ENCODE measurements at regions not wholly inside any gene's neighbourhood (a gene's known extent, or its start where the extent isn't known, plus 50 kb on each side); places are given as distances from the start of the nearest gene placed in this dataset.

- no peak for FAIRE-seq
- DNase-seq (ENCODE audit: insufficient read length) = no peak
- TF ChIP-seq POLR2A (IDR thresholded peaks at IDR 0.05; ENCODE audit: low read depth, low read length) (no peak), POLR2AphosphoS5 (IDR thresholded peaks at IDR 0.05; ENCODE audit: low read depth, low read length) (no peak), TAF1 (IDR thresholded peaks at IDR 0.05; ENCODE audit: borderline replicate concordance, low read depth, low read length) (no peak)
These were observed 383.1 kb downstream of the TSN start for GRCh38 chr2:122138561-122138960.

DNA sequence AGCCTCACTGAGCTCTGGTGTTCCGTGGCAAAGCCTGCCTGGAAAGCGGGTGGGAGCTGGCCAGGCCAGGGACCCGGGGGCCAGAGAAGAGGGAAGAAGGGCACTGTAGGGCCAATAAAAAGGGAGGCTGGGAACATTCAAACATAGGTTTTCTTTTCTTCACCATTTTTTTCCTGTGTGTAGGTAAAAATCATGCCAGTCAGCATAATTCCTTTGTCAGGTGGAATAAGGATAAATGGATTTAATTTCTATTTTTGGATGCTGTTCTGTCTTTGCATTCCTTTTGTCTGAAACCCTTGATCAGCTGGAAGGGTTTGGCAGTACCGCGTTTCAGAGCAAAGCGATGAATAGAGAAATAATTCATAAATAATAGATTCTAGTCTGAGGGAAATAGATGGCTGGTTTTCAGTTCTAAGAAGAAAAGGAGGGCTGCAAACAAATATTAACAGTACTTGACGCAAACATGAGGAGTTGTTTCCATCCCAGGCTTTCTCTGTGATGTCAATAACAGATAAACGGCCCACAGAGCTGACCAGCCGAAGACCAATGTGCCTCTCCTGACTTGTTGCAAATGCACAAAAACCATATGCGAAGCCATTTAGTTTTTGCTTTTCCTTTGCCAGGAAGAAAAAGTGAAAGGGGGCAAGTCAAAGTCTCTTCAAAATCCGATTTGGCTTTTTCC, 384.4 kb downstream of the TSN start:
- FAIRE-seq (no peak), DNase-seq (ENCODE audit: insufficient read length) (no peak)
- TF ChIP-seq TAF1 (IDR thresholded peaks at IDR 0.05; ENCODE audit: borderline replicate concordance, low read depth, low read length) = no peak
- no peak for TF ChIP-seq POLR2A (IDR thresholded peaks at IDR 0.05; ENCODE audit: low read depth, low read length)
- TF ChIP-seq POLR2AphosphoS5 (IDR thresholded peaks at IDR 0.05; ENCODE audit: low read depth, low read length) = no peak

GRCh38 chr2:122144884-122145283, 389.4 kb downstream of the TSN start:
- no peak for DNase-seq (ENCODE audit: insufficient read length)
- no peak for FAIRE-seq
- TF ChIP-seq POLR2A (IDR thresholded peaks at IDR 0.05; ENCODE audit: low read depth, low read length) (no peak), POLR2AphosphoS5 (IDR thresholded peaks at IDR 0.05; ENCODE audit: low read depth, low read length) (no peak), TAF1 (IDR thresholded peaks at IDR 0.05; ENCODE audit: borderline replicate concordance, low read depth, low read length) (no peak)

- TF ChIP-seq TAF1 (IDR thresholded peaks at IDR 0.05; ENCODE audit: borderline replicate concordance, low read depth, low read length) = no peak
- TF ChIP-seq POLR2A (IDR thresholded peaks at IDR 0.05; ENCODE audit: low read depth, low read length) = no peak
- no peak for TF ChIP-seq POLR2AphosphoS5 (IDR thresholded peaks at IDR 0.05; ENCODE audit: low read depth, low read length)
- DNase-seq (ENCODE audit: insufficient read length) (no peak), FAIRE-seq (no peak)
These were observed 390.4 kb downstream of the TSN start for GRCh38 chr2:122145856-122146255.

GRCh38 chr2:122148128-122148767, 392.8 kb downstream of the TSN start:
- FAIRE-seq = no peak
- TF ChIP-seq POLR2AphosphoS5 (IDR thresholded peaks at IDR 0.05; ENCODE audit: low read depth, low read length) (no peak), TAF1 (IDR thresholded peaks at IDR 0.05; ENCODE audit: borderline replicate concordance, low read depth, low read length) (no peak), POLR2A (IDR thresholded peaks at IDR 0.05; ENCODE audit: low read depth, low read length) (no peak)

GRCh38 chr2:122150524-122151280, 395.3 kb downstream of the TSN start:
- DNase-seq (ENCODE audit: insufficient read length) (no peak), FAIRE-seq (no peak)
- TF ChIP-seq POLR2AphosphoS5 (IDR thresholded peaks at IDR 0.05; ENCODE audit: low read depth, low read length) (no peak), TAF1 (IDR thresholded peaks at IDR 0.05; ENCODE audit: borderline replicate concordance, low read depth, low read length) (no peak), POLR2A (IDR thresholded peaks at IDR 0.05; ENCODE audit: low read depth, low read length) (no peak)

More at GRCh38 chr2:122148128-122148767, 392.8 kb downstream of the TSN start:
- DNase-seq (ENCODE audit: insufficient read length) = no peak

DNA sequence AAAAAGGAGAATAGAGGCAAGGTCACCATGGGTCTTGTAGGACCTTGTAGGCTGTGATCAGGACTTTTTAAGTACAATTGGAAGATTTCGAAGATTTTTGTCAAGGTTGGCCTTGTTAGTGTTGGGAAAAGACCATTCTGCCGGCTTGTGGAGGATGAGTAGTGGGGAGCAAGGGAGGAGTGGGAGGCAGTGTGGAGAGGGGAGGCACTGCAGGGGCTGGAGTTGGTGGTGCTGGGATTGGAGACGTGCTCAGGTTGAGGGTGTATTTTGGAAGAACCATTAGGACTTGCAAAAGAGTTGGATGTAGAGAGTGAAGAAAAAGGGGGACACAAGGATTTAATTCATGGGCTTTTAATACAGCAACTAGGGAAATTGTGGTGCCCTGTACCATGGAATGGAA, 397.1 kb downstream of the TSN start:
- TF ChIP-seq POLR2AphosphoS5 (IDR thresholded peaks at IDR 0.05; ENCODE audit: low read depth, low read length) = no peak
- no peak for TF ChIP-seq TAF1 (IDR thresholded peaks at IDR 0.05; ENCODE audit: borderline replicate concordance, low read depth, low read length)
- no peak for TF ChIP-seq POLR2A (IDR thresholded peaks at IDR 0.05; ENCODE audit: low read depth, low read length)
- FAIRE-seq (no peak), DNase-seq (ENCODE audit: insufficient read length) (no peak)

DNA sequence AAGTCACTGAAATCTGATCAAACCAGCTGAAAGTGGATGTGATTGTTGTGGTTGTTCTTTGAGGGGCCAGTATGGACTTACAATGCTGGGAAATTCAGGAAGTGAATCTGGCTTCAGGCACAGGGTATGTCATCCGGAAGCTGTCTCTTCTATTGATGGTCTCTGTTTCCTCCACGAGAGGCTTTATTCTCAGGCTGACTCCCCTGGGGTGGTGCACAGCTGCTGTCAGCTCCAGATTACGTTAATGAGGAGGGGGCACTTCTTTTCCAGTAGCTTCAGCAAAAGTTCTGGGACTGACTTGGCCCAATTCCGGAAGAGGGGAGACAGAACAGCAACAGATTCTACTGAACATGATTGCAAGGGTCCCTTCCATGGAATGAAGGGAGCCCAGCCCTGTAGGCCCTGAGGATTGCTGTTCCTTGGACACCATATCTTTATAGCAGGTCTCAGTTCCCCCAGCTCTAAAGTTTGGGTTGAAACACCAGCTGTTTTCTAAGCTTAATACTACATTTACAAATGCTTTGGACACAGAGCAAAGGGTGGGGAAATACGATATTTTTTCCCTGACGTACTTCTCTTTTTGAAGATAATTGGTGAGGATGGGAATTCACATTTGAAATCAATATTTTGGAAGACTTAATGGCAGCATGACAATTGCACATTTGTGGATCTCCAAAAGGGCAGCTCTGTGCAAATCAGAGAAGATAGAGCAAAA, 400.9 kb downstream of the TSN start:
- no peak for DNase-seq (ENCODE audit: insufficient read length)
- no peak for FAIRE-seq
- TF ChIP-seq POLR2A (IDR thresholded peaks at IDR 0.05; ENCODE audit: low read depth, low read length) = no peak
- TF ChIP-seq TAF1 (IDR thresholded peaks at IDR 0.05; ENCODE audit: borderline replicate concordance, low read depth, low read length) = no peak
- no peak for TF ChIP-seq POLR2AphosphoS5 (IDR thresholded peaks at IDR 0.05; ENCODE audit: low read depth, low read length)

- DNase-seq (ENCODE audit: insufficient read length) (no peak), FAIRE-seq (no peak)
- no peak for TF ChIP-seq POLR2A (IDR thresholded peaks at IDR 0.05; ENCODE audit: low read depth, low read length)
- TF ChIP-seq POLR2AphosphoS5 (IDR thresholded peaks at IDR 0.05; ENCODE audit: low read depth, low read length) = no peak
- no peak for TF ChIP-seq TAF1 (IDR thresholded peaks at IDR 0.05; ENCODE audit: borderline replicate concordance, low read depth, low read length)
These were observed 401.7 kb downstream of the TSN start for GRCh38 chr2:122157158-122157557.

- DNase-seq (ENCODE audit: insufficient read length) (no peak), FAIRE-seq (no peak)
- no peak for TF ChIP-seq POLR2AphosphoS5 (IDR thresholded peaks at IDR 0.05; ENCODE audit: low read depth, low read length)
- no peak for TF ChIP-seq TAF1 (IDR thresholded peaks at IDR 0.05; ENCODE audit: borderline replicate concordance, low read depth, low read length)
- no peak for TF ChIP-seq POLR2A (IDR thresholded peaks at IDR 0.05; ENCODE audit: low read depth, low read length)
These were observed 408.2 kb downstream of the TSN start for GRCh38 chr2:122163617-122164016.

DNA sequence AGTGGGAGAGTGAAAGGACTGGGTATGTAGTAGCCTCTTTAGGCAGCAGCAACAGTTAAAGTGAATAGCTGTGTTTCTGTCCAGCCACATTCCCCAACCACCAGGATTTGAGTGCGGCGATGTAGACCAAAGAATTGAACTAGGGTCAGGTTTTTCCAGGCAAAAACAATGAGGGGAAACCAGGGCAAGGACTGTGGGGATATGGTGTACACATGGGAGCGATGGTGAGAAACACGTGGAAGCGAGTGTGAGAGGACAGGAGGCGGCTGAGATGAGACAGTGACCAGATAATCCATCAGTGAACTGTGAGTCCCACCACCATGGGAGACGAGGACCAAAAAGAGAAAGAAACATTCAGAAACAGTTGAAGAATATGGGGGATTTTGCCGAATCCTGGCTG, 409.5 kb downstream of the TSN start:
- TF ChIP-seq POLR2A (IDR thresholded peaks at IDR 0.05; ENCODE audit: low read depth, low read length) (no peak), POLR2AphosphoS5 (IDR thresholded peaks at IDR 0.05; ENCODE audit: low read depth, low read length) (no peak), TAF1 (IDR thresholded peaks at IDR 0.05; ENCODE audit: borderline replicate concordance, low read depth, low read length) (no peak)
- DNase-seq (ENCODE audit: insufficient read length) = no peak
- no peak for FAIRE-seq
